HG03575 (cell line): ENCODE measurements at regions not wholly inside any gene's neighbourhood (a gene's known extent, or its start where the extent isn't known, plus 50 kb on each side); places are given as distances from the start of the nearest gene placed in this dataset.

ENCODE experiments used
- ATAC-seq: cut with Tn5 transposase; IDR thresholded peaks from one replicate; pipeline ENCODE4 v1.9.1; 2021; ENCODE audit not compliant: unreplicated experiment, insufficient number of reproducible peaks, low FRiP score; ENCODE audit errors: extremely low read depth

DNA sequence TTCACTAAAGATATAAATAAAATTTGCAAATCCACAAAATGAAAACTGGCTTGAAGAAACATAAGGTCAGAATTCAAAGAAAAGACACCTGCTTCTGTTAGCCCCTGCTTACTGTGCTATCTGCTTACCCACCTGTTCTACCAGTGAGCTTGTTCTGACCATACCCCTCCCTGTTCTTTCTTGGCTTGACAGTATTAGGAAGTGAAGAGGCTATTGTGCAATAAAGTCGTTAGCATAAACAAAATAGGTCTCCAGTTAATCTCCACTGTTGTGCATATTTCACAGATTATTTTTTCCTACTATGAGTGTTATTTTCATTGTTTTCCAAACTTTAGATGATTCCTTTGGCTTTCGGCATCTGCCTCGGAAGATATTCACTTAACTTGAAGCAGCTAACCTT, 322.1 kb downstream of the CCDC85A start:
- ATAC-seq = no peak

DNA sequence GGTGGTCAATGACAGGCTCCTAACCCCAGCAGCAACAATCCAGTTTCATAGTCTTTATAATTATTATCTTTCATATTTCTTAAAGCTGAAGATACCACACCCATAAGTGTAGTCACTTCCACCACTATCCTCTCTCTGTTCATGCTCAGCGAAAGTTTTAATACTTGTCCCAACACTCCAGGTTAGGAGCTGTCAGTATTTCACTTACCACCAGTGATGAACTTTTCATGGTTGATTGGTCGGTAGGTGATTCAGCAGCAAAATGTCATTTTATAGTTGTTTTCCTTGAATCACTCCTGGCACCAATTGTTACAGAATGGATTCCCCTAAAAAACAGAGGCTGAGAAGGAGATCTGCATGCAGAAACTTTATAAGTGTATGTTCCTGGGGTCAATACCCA, 324.9 kb downstream of the CCDC85A start:
- no peak for ATAC-seq

- no peak for ATAC-seq
These were observed 326.8 kb downstream of the CCDC85A start for GRCh38 chr2:56510610-56511009.

GRCh38 chr2:56515399-56515798, 331.6 kb downstream of the CCDC85A start:
- no peak for ATAC-seq

GRCh38 chr2:56519806-56520205, 336.0 kb downstream of the CCDC85A start:
- ATAC-seq = no peak

DNA sequence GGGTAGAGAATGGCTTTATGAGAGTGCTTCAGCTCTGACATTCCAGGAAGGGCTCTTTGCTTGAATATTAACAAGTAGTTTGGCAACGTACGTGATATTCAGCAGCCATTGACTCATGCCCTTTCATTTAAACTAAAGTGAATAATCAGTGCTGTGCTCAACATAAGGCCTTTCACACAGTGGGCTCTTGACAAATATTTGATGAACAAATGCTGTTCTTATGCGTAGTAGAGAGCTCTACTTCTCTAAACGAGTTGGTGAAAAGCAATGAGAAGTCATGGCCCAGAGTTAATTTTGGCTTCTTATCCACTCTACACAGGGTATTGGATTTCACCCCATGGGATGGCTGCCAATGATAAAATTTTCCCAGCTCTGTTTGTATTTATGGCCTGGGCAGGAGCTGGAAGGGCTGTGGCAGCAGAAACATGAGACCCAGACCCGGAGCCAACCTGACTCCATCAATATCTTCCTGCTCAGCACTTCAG, 338.9 kb downstream of the CCDC85A start:
- no peak for ATAC-seq

DNA sequence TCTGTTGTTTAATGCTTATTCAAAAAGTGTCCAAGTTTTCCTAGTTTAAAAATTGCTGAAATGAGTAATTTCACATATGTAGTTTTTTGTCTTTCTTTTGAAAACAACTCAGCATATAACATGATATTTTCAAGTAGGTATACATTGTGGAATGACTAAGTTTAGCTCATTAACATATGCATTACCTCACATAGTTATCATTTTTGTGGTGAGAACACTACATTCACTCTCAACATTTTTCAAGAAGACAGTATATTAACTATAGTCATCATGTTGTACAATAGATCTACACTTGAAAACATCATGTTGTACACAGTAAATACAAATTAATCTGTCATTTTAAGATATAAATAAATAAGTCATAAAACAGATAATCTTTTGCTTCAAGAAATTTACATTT, 340.0 kb downstream of the CCDC85A start:
- ATAC-seq = no peak

GRCh38 chr2:56531668-56532420, 348.1 kb downstream of the CCDC85A start:
- no peak for ATAC-seq

- no peak for ATAC-seq
These were observed 350.5 kb downstream of the CCDC85A start for GRCh38 chr2:56534321-56534720.

GRCh38 chr2:56537756-56538155, 354.0 kb downstream of the CCDC85A start:
- ATAC-seq = no peak

- no peak for ATAC-seq
These were observed 355.8 kb downstream of the CCDC85A start for GRCh38 chr2:56539618-56540017.

DNA sequence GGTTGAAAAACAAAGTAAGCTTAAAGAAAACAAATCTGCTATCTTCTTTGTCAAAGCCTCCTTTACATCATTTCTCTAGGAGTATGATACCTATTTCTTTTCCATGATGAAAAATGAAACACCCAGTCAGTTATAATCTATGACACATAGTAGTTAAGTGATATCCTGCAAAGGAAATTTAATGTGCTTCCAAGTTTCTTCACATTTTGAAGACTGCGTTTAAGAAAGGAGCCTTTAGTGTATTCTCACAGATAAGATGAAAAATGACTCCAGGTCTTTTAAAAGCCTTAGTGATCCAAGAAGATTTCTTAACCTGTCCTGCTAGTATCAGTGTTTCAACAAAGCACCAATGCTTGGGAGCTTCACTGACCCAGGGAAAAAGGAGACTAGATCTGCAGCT, 356.7 kb downstream of the CCDC85A start:
- ATAC-seq = no peak

DNA sequence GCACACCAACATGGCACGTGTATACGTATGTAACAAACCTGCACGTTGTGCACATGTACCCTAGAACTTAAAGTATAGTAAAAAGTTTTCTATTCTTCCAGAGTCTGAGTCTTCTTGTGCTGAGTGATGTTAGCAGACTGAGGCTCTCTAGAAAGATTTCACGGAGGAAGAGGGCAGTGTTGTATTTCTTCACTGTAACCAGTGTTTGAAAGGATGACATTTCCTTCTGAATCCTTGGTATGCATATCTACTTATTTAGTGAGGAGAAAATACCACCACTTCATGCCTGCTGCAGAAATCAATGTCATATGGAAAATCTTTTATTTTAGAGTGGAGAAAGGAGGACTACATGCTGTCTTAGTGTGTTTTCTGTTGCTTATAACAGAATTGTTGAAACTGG, 357.1 kb downstream of the CCDC85A start:
- no peak for ATAC-seq

DNA sequence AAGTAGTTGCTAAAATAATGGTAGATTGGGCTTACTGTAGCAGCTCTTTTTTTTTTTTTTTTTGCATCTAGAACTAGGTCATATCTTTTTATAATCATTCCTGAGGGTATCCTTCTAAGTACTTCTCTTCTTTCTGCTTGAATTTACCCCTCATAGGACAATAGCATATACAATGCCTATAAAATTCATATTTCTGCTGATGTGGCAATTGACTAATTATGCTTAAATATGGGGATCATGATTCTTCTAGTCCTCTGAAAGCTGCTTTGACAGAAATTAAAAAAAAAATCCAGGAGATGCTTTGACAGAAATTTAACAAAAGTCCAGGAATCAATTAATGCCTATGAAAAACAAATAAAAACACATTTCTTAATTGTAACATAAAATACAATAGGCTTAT, 358.4 kb downstream of the CCDC85A start:
- no peak for ATAC-seq

GRCh38 chr2:56565143-56565542, 381.4 kb downstream of the CCDC85A start:
- ATAC-seq = no peak

DNA sequence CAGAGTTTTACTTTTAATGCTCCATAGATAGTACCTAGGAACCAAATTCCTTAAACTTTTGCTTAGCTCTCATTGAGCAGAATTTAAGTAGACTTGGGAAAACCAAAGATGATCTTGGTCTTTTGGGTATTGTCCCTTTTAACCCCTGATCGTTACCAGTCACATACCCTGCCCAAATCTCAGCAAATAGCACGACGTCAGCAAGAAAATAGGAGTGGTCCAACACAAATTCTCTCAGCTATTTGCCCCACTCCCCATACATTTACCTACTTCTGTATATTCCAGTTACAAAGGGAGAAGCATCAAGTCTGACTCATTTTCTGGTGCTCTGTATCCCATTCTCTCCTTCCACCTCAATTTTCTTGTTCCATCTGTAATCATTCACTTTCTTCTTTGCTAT, 387.3 kb downstream of the CCDC85A start:
- ATAC-seq = no peak

- ATAC-seq = no peak
These were observed 392.2 kb downstream of the CCDC85A start for GRCh38 chr2:56576001-56576400.

- ATAC-seq = no peak
These were observed 396.5 kb downstream of the CCDC85A start for GRCh38 chr2:56580242-56580641.

GRCh38 chr2:56582570-56582969, 398.8 kb downstream of the CCDC85A start:
- no peak for ATAC-seq

GRCh38 chr2:56583796-56584315, 400.1 kb downstream of the CCDC85A start:
- ATAC-seq = no peak

GRCh38 chr2:56587456-56587855, 403.7 kb downstream of the CCDC85A start:
- ATAC-seq = no peak
